B cell (primary cell): ENCODE measurements at regions not wholly inside any gene's neighbourhood (a gene's known extent, or its start where the extent isn't known, plus 50 kb on each side); places are given as distances from the start of the nearest gene placed in this dataset.
"Not testable (repeated sequence)": the region's sequence is repeated elsewhere in the genome, so short reads cannot be mapped to it uniquely, and the experiment has no call there.

Experiments
- ATAC-seq: fragments of 200-7000 bp; cut with Tn5 transposase; one replicate; pipeline ENCODE4 v1.10.0; 2021; ENCODE audit warnings: low read depth, mild to moderate bottlenecking, moderate number of reproducible peaks, moderate library complexity
- CTCF ChIA-PET: fragments of 350-600 bp; sonication (Branson Sonifier 250); formaldehyde crosslinking; loops from one replicate; lab custom pipeline; 2021; ENCODE audit warnings: antibody characterized with exemption, inconsistent platforms; lab: Charles Lee
- POLR2A ChIA-PET: fragments of 350-600 bp; sonication (Branson Sonifier 250); formaldehyde crosslinking; loops from one replicate; lab custom pipeline; 2021; ENCODE audit warnings: antibody characterized with exemption; lab: Charles Lee
- DNase-seq: peaks from one replicate; pipeline ENCODE4 v3.0.0; 2013
- H2AFZ ChIP-seq: 2 replicates; pipeline ENCODE4 v1.6.1; 2012; ENCODE audit warnings: mild to moderate bottlenecking, low read depth, low read length; ENCODE audit not compliant: insufficient read depth, poor library complexity, severe bottlenecking
- H3K27ac ChIP-seq, 2 donors: 1 replicate in 1 of 2; 2 replicates in 1 of 2; pipeline ENCODE4 v1.5.1; 2012 to 2013; ENCODE audit warnings: low read length in 2 of 2, mild to moderate bottlenecking in 2 of 2, moderate library complexity in 1 of 2
- H3K27me3 ChIP-seq, 4 experiments: fragments of 200-600 bp in 1 of 4; sonication (generic) in 1 of 4; replicated peaks in 1 of 4; 1 replicate in 2 of 4; 2 replicates in 2 of 4; pipeline versions ENCODE4 v1.6.1 to v1.7.0; 2013 to 2016; ENCODE audit warnings: low read length in 3 of 4, mild to moderate bottlenecking in 2 of 4, mixed read lengths in 1 of 4, moderate library complexity in 1 of 4; ENCODE audit not compliant: insufficient read depth in 4 of 4, control insufficient read depth in 3 of 4; ENCODE audit errors: control extremely low read depth in 1 of 4
- H3K36me3 ChIP-seq, 2 experiments: replicated peaks in 1 of 2; 1 replicate in 1 of 2; 2 replicates in 1 of 2; pipeline versions ENCODE4 v1.6.1 to v1.7.1; 2013; ENCODE audit warnings: low read length in 1 of 2; ENCODE audit not compliant: insufficient read depth in 2 of 2, control insufficient read depth in 1 of 2; ENCODE audit errors: control extremely low read depth in 1 of 2, extremely low read depth in 1 of 2
- H3K4me1 ChIP-seq, 2 donors: fragments of 200-600 bp in 1 of 2; sonication (generic) in 1 of 2; 1 replicate in 1 of 2; 2 replicates in 1 of 2; pipeline versions ENCODE4 v1.5.1 to v1.6.1; 2013 to 2017; ENCODE audit warnings: low read length in 2 of 2; ENCODE audit not compliant: control insufficient read depth in 2 of 2, insufficient read depth in 2 of 2
- H3K4me2 ChIP-seq: replicated peaks from 2 replicates; pipeline ENCODE3; 2012; ENCODE audit warnings: mild to moderate bottlenecking, low read depth, low read length; ENCODE audit not compliant: poor library complexity, severe bottlenecking
- H3K4me3 ChIP-seq, 5 experiments: fragments of 200-600 bp in 1 of 5; sonication (generic) in 1 of 5; 1 replicate in 3 of 5; 2 replicates in 2 of 5; pipeline versions ENCODE4 v1.5.1 to v1.7.0; 2011 to 2016; ENCODE audit warnings: low read length in 4 of 5, mild to moderate bottlenecking in 4 of 5, low read depth in 2 of 5, control low read depth in 1 of 5, moderate library complexity in 1 of 5; ENCODE audit not compliant: insufficient read depth in 1 of 5; ENCODE audit errors: control extremely low read depth in 1 of 5, extremely low read depth in 1 of 5
- H3K79me2 ChIP-seq: fragments of 200-600 bp; sonication (generic); one replicate; pipeline ENCODE4 v1.6.0; 2016; ENCODE audit warnings: low read length; ENCODE audit not compliant: control insufficient read depth, insufficient read depth
- H3K9ac ChIP-seq: fragments of 200-600 bp; sonication (generic); 2 replicates; pipeline ENCODE4 v1.6.1; 2017; ENCODE audit warnings: mild to moderate bottlenecking, low read length, moderate library complexity
- H3K9me3 ChIP-seq, 3 donors: one replicate each; pipeline versions ENCODE4 v1.6.1 to v1.7.1; 2013; ENCODE audit warnings: low read length in 2 of 3; ENCODE audit not compliant: control insufficient read depth in 2 of 3, insufficient read depth in 1 of 3; ENCODE audit errors: control extremely low read depth in 1 of 3
- H4K20me1 ChIP-seq: 2 replicates; pipeline ENCODE4 v1.6.0; 2012; ENCODE audit warnings: mild to moderate bottlenecking, low read length; ENCODE audit not compliant: insufficient read depth, control insufficient read depth, poor library complexity, severe bottlenecking
- H3K27ac Mint-ChIP-seq: one replicate; pipeline ENCODE4 v1.8.0; 2021; ENCODE audit warnings: mixed read lengths
- H3K27me3 Mint-ChIP-seq: one replicate; pipeline ENCODE4 v1.8.0; 2021; ENCODE audit warnings: mixed read lengths
- H3K4me1 Mint-ChIP-seq: one replicate; pipeline ENCODE4 v1.8.0; 2021; ENCODE audit warnings: mixed read lengths
- H3K4me3 Mint-ChIP-seq: one replicate; pipeline ENCODE4 v1.8.0; 2021; ENCODE audit warnings: mixed read lengths
- H3K9me3 Mint-ChIP-seq: one replicate; pipeline ENCODE4 v1.8.0; 2022; ENCODE audit warnings: mixed read lengths; ENCODE audit not compliant: insufficient read depth
- WGBS: methylation state at CpG from one replicate; pipeline ENCODE4 v1.1.5; 2013; ENCODE audit warnings: missing lambda C conversion rate; ENCODE audit not compliant: insufficient coverage; 5-methylcytosine and 5-hydroxymethylcytosine counted together
- intact Hi-C: fragments of 100-400 bp; cut with micrococcal nuclease; formaldehyde crosslinking; loops from one replicate; pipeline ENCODE4 v1.10.0; 2022

GRCh38 chr12:131656796-131657195, 54.1 kb upstream of the SFSWAP start:
- H3K9me3 Mint-ChIP-seq, H3K4me1 ChIP-seq, H3K4me3 Mint-ChIP-seq, CTCF ChIA-PET, H3K79me2 ChIP-seq, H4K20me1 ChIP-seq, POLR2A ChIA-PET, H3K4me2 ChIP-seq, H3K36me3 ChIP-seq, H3K4me1 Mint-ChIP-seq, H3K9ac ChIP-seq, H2AFZ ChIP-seq, H3K4me3 ChIP-seq, H3K27me3 ChIP-seq, DNase-seq, H3K27ac ChIP-seq, H3K27ac Mint-ChIP-seq, ATAC-seq, H3K9me3 ChIP-seq, intact Hi-C loops: not testable (repeated sequence)
- WGBS = 100% methylated on average over 2 of the region's 5 CpGs
- H3K27me3 Mint-ChIP-seq = peaks cover 14% of the 10 kb centered on the region

GRCh38 chr12:131658605-131659004, 52.3 kb upstream of the SFSWAP start:
- CTCF ChIA-PET, intact Hi-C loops: not testable (repeated sequence)

GRCh38 chr12:131659484-131659883, 51.4 kb upstream of the SFSWAP start:
- H3K9me3 Mint-ChIP-seq, H4K20me1 ChIP-seq, H3K4me1 Mint-ChIP-seq, CTCF ChIA-PET, H3K36me3 ChIP-seq, H3K79me2 ChIP-seq, ATAC-seq, H3K4me3 ChIP-seq, POLR2A ChIA-PET, H3K27ac ChIP-seq, H3K27ac Mint-ChIP-seq, DNase-seq, intact Hi-C loops, H3K4me2 ChIP-seq, H3K4me1 ChIP-seq, H3K4me3 Mint-ChIP-seq, H3K9ac ChIP-seq, H2AFZ ChIP-seq, H3K9me3 ChIP-seq: not testable (repeated sequence)
- H3K27me3 Mint-ChIP-seq = peaks cover 16% of the 10 kb centered on the region
- H3K27me3 ChIP-seq = peaks cover 0 to 13% (median 2%) of the 10 kb centered on the region in 4 experiments
- WGBS = no CpG with 5 or more reads among the region's 8 CpGs

More at GRCh38 chr12:131658605-131659004, 52.3 kb upstream of the SFSWAP start:
- WGBS = no CpG with 5 or more reads among the region's 8 CpGs
- H3K36me3 ChIP-seq, POLR2A ChIA-PET, H4K20me1 ChIP-seq, ATAC-seq, H3K4me2 ChIP-seq, H3K9me3 Mint-ChIP-seq, H3K4me3 ChIP-seq, H3K79me2 ChIP-seq, H2AFZ ChIP-seq, H3K9ac ChIP-seq, DNase-seq, H3K9me3 ChIP-seq, H3K4me3 Mint-ChIP-seq, H3K4me1 Mint-ChIP-seq, H3K27ac Mint-ChIP-seq, H3K27ac ChIP-seq, H3K4me1 ChIP-seq: not testable (repeated sequence)
- peaks cover 16% of the 10 kb centered on the region for H3K27me3 Mint-ChIP-seq
- H3K27me3 ChIP-seq = peaks cover 0 to 13% (median 2%) of the 10 kb centered on the region in 4 experiments

- H3K27ac ChIP-seq, H3K79me2 ChIP-seq, H3K36me3 ChIP-seq, CTCF ChIA-PET, H3K9me3 ChIP-seq, H3K9ac ChIP-seq, H3K4me1 Mint-ChIP-seq, DNase-seq, H3K4me3 ChIP-seq, H2AFZ ChIP-seq, H4K20me1 ChIP-seq, H3K4me2 ChIP-seq, H3K9me3 Mint-ChIP-seq, ATAC-seq, H3K4me3 Mint-ChIP-seq, POLR2A ChIA-PET, intact Hi-C loops, H3K4me1 ChIP-seq, H3K27ac Mint-ChIP-seq: not testable (repeated sequence)
- H3K27me3 ChIP-seq = peaks cover 0 to 13% (median 2%) of the 10 kb centered on the region in 4 experiments
- WGBS = 95% methylated on average over 7 of the region's 7 CpGs
- peaks cover 16% of the 10 kb centered on the region for H3K27me3 Mint-ChIP-seq
Observed at GRCh38 chr12:131659976-131660375, 50.9 kb upstream of the SFSWAP start.
